ENCODE measurements at regions not wholly inside any gene's neighbourhood (a gene's known extent, or its start where the extent isn't known, plus 50 kb on each side); places are given as distances from the start of the nearest gene placed in this dataset.

DNA sequence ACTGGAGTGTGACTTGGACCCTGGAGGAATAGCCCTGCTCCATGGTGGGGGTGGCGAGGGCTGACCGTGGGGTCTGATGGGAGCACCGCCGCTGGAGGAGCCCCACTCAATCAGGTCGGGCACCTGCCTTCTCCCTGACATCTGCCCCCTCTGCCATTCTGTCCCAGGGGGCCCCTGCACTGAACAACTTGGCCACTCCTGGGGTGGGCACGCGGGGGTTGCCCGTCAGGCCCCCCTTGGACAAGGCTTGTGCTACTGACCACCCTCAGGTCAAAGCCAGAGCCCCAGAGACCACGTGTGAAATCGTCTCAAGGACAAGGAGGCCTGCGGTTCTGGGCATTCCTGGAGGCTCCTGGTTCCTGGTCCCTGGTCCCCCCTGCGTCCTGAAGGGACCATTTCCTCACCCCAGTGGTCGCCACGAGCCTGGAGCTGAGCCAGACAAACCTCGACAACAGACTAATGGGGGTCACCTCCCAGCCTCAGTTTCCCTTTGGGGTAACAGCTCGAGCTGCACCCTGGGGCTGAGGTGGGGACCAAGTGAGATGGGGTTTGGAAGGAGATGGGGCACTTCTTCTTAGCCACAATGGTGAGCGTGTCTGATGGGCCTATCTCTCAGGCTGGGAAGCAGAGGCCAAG is 73.4 kb upstream of the RNU6ATAC start:
- WGBS, 2 donors (ENCODE audit: extremely low coverage in 2 of 2, insufficient read length in 2 of 2, insufficient replicate concordance in 1 of 2) = no CpG with 5 or more reads among the region's 17 CpGs
- H2BK12ac ChIP-seq (ENCODE audit: low read length) = peak overlapping the region; percentile 2
- no peaks in the 10 kb centered on the region for H3K4me1 ChIP-seq (ENCODE audit: control insufficient read depth in 2 of 2, insufficient read depth in 1 of 2, low read depth in 1 of 2, low read length in 2 of 2)
- peaks cover 0 to 40% (median 0%) of the 10 kb centered on the region in 3 experiments for H3K27me3 ChIP-seq (ENCODE audit: control insufficient read depth in 3 of 3, insufficient read depth in 3 of 3, low read depth in 1 of 3, low read length in 3 of 3)
- no peaks in the 10 kb centered on the region for H3K36me3 ChIP-seq (replicated peaks in 1 of 2; ENCODE audit: control insufficient read depth in 2 of 2, insufficient read depth in 2 of 2, low read length in 2 of 2)
- H4K8ac ChIP-seq (ENCODE audit: low read depth, low read length) = no peak overlapping the region
- peak overlapping the region; percentile 67 for H2BK15ac ChIP-seq (ENCODE audit: low read length)
- H3K4ac ChIP-seq (ENCODE audit: low read length) = peak overlapping the region; percentile 53
- H2BK5ac ChIP-seq (ENCODE audit: low read length) = peak overlapping the region; percentile 53
- no peak overlapping the region for H3K14ac ChIP-seq (ENCODE audit: low read length)
- H3K79me1 ChIP-seq (ENCODE audit: low read depth, low read length) = peaks cover under 1% of the 10 kb centered on the region
- no peak overlapping the region for H2AFZ ChIP-seq (ENCODE audit: low read length)
- peak overlapping the region; percentile 44 for H3K9ac ChIP-seq (ENCODE audit: low read depth, low read length, poor library complexity)
- no peak overlapping the region for H2BK120ac ChIP-seq (ENCODE audit: low read depth, low read length)
- no peak overlapping the region for H3K23ac ChIP-seq (ENCODE audit: low read depth, low read length, poor library complexity)
- no peak overlapping the region for H3K27ac ChIP-seq (replicated peaks; ENCODE audit: low read length)
- H2AK5ac ChIP-seq (ENCODE audit: low read depth, low read length) = peak overlapping the region; percentile 92
- no peak overlapping the region for H3K4me2 ChIP-seq (ENCODE audit: insufficient read depth, low read length, poor library complexity, severe bottlenecking)
- no peak overlapping the region for H4K91ac ChIP-seq (ENCODE audit: low read depth, low read length, poor library complexity)
- peak overlapping the region; percentile 59 for H3K18ac ChIP-seq (ENCODE audit: low read length)
- peaks cover 0 to 2% of the 10 kb centered on the region in 2 donors for H3K9me3 ChIP-seq (replicated peaks in 1 of 2; ENCODE audit: control insufficient read depth in 2 of 2, insufficient read depth in 1 of 2, low read depth in 1 of 2, low read length in 2 of 2)
- DNase-seq (ENCODE audit: low spot score) = no peak
- no peak overlapping the region for H3K4me3 ChIP-seq (ENCODE audit: low read length in 2 of 2)

GRCh38 chr9:134239130-134239903 is 75.0 kb upstream of the RNU6ATAC start:
- Histone ChIP-seq H3K27ac (replicated peaks; ENCODE audit: low read length) (no peak overlapping the region), H4K91ac (ENCODE audit: low read depth, low read length, poor library complexity) (no peak overlapping the region), H3K9ac (ENCODE audit: low read depth, low read length, poor library complexity) (peak overlapping the region; percentile 9), H3K4me1 (ENCODE audit: control insufficient read depth in 2 of 2, insufficient read depth in 1 of 2, low read depth in 1 of 2, low read length in 2 of 2) (peaks cover 0 to 2% of the 10 kb centered on the region in 2 donors), H3K36me3 (replicated peaks in 1 of 2; ENCODE audit: control insufficient read depth in 2 of 2, insufficient read depth in 2 of 2, low read length in 2 of 2) (no peaks in the 10 kb centered on the region), H2BK5ac (ENCODE audit: low read length) (no peak overlapping the region), H2AFZ (ENCODE audit: low read length) (no peak overlapping the region), H3K14ac (ENCODE audit: low read length) (peak overlapping the region; percentile 9), H3K9me3 (replicated peaks in 1 of 2; ENCODE audit: control insufficient read depth in 2 of 2, insufficient read depth in 1 of 2, low read depth in 1 of 2, low read length in 2 of 2) (peaks cover 0 to 2% of the 10 kb centered on the region in 2 donors), H2BK12ac (ENCODE audit: low read length) (no peak overlapping the region), H3K4me2 (ENCODE audit: insufficient read depth, low read length, poor library complexity, severe bottlenecking) (no peak overlapping the region), H2BK120ac (ENCODE audit: low read depth, low read length) (no peak overlapping the region), H2BK15ac (ENCODE audit: low read length) (no peak overlapping the region), H3K4me3 (ENCODE audit: low read length in 2 of 2) (no peak overlapping the region), H3K18ac (ENCODE audit: low read length) (peak overlapping the region; percentile 69), H3K4ac (ENCODE audit: low read length) (no peak overlapping the region), H4K8ac (ENCODE audit: low read depth, low read length) (no peak overlapping the region), H3K23ac (ENCODE audit: low read depth, low read length, poor library complexity) (no peak overlapping the region), H2AK5ac (ENCODE audit: low read depth, low read length) (peak overlapping the region; percentile 0), H3K27me3 (ENCODE audit: control insufficient read depth in 3 of 3, insufficient read depth in 3 of 3, low read depth in 1 of 3, low read length in 3 of 3) (peaks cover 0 to 38% (median 0%) of the 10 kb centered on the region in 3 experiments), H3K79me1 (ENCODE audit: low read depth, low read length) (no peaks in the 10 kb centered on the region)
- no peak for DNase-seq (ENCODE audit: low spot score)
- WGBS, 2 donors (ENCODE audit: extremely low coverage in 2 of 2, insufficient read length in 2 of 2, insufficient replicate concordance in 1 of 2) = no CpG with 5 or more reads among the region's 29 CpGs

DNA sequence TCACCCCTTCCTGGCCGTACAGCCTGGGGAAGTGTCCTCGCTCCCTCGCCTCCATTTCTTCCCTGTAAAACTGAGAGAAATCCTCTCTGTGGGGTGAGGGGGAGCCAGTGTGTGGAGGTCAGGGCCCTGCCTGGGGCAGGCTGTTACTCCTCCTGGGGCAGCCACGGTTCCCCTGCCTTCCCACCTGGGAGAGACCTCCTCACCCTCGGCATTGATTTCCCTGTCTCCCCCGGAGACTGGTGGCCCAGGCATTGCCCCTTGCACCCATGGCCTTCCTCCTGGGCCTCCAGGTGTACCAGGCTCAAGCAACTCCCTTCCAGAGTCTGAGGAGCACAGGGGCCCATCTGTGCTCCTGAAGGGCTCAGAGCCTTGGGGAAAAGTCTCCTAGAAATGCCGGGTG is 75.6 kb upstream of the RNU6ATAC start:
- Histone ChIP-seq H3K4me2 (ENCODE audit: insufficient read depth, low read length, poor library complexity, severe bottlenecking) (no peak overlapping the region), H3K14ac (ENCODE audit: low read length) (peak overlapping the region; percentile 9), H3K4me3 (ENCODE audit: low read length in 2 of 2) (no peak overlapping the region), H2AK5ac (ENCODE audit: low read depth, low read length) (peak overlapping the region; percentile 0), H3K79me1 (ENCODE audit: low read depth, low read length) (no peaks in the 10 kb centered on the region), H2BK12ac (ENCODE audit: low read length) (peak overlapping the region; percentile 43), H3K9me3 (replicated peaks in 1 of 2; ENCODE audit: control insufficient read depth in 2 of 2, insufficient read depth in 1 of 2, low read depth in 1 of 2, low read length in 2 of 2) (peaks cover 0 to 2% of the 10 kb centered on the region in 2 donors), H3K4ac (ENCODE audit: low read length) (no peak overlapping the region), H3K27me3 (ENCODE audit: control insufficient read depth in 3 of 3, insufficient read depth in 3 of 3, low read depth in 1 of 3, low read length in 3 of 3) (peaks cover 0 to 38% (median 0%) of the 10 kb centered on the region in 3 experiments), H3K36me3 (replicated peaks in 1 of 2; ENCODE audit: control insufficient read depth in 2 of 2, insufficient read depth in 2 of 2, low read length in 2 of 2) (no peaks in the 10 kb centered on the region), H2BK5ac (ENCODE audit: low read length) (no peak overlapping the region), H2AFZ (ENCODE audit: low read length) (no peak overlapping the region), H3K27ac (replicated peaks; ENCODE audit: low read length) (no peak overlapping the region), H3K4me1 (ENCODE audit: control insufficient read depth in 2 of 2, insufficient read depth in 1 of 2, low read depth in 1 of 2, low read length in 2 of 2) (peaks cover 0 to 2% of the 10 kb centered on the region in 2 donors), H4K8ac (ENCODE audit: low read depth, low read length) (no peak overlapping the region), H3K23ac (ENCODE audit: low read depth, low read length, poor library complexity) (no peak overlapping the region), H2BK15ac (ENCODE audit: low read length) (no peak overlapping the region), H3K9ac (ENCODE audit: low read depth, low read length, poor library complexity) (no peak overlapping the region), H3K18ac (ENCODE audit: low read length) (no peak overlapping the region), H2BK120ac (ENCODE audit: low read depth, low read length) (no peak overlapping the region), H4K91ac (ENCODE audit: low read depth, low read length, poor library complexity) (no peak overlapping the region)
- no CpG with 5 or more reads among the region's 7 CpGs for WGBS, 2 donors (ENCODE audit: extremely low coverage in 2 of 2, insufficient read length in 2 of 2, insufficient replicate concordance in 1 of 2)
- no peak for DNase-seq (ENCODE audit: low spot score)

DNA sequence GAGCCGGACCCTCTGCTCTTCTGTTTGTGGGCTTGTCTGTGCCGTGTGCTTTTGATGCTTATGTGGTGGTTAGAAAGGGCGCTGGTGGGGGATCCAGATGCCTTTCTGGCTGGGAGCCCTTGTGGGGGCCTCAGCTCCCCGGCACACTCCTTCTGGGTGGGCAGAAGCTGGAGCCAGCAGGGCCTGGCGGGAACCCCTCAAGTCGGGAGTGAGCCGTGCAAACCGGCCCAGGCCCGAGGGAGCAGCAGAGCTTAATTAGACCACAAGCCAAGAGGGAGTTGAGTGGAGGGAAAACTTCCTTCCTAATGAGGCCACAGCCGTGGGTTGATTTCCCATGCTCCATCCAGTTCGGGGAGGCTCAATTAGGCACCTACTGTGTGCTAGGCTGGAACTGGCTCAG is 76.0 kb upstream of the RNU6ATAC start:
- no peak overlapping the region for H2AK5ac ChIP-seq (ENCODE audit: low read depth, low read length)
- H3K4me2 ChIP-seq (ENCODE audit: insufficient read depth, low read length, poor library complexity, severe bottlenecking) = no peak overlapping the region
- no peak overlapping the region for H3K4me3 ChIP-seq (ENCODE audit: low read length in 2 of 2)
- DNase-seq (ENCODE audit: low spot score) = no peak
- H4K91ac ChIP-seq (ENCODE audit: low read depth, low read length, poor library complexity) = no peak overlapping the region
- H4K8ac ChIP-seq (ENCODE audit: low read depth, low read length) = no peak overlapping the region
- peaks cover 0 to 38% (median 0%) of the 10 kb centered on the region in 3 experiments for H3K27me3 ChIP-seq (ENCODE audit: control insufficient read depth in 3 of 3, insufficient read depth in 3 of 3, low read depth in 1 of 3, low read length in 3 of 3)
- no peak overlapping the region for H3K4ac ChIP-seq (ENCODE audit: low read length)
- no peak overlapping the region for H2BK120ac ChIP-seq (ENCODE audit: low read depth, low read length)
- no peak overlapping the region for H3K14ac ChIP-seq (ENCODE audit: low read length)
- no peak overlapping the region for H3K27ac ChIP-seq (replicated peaks; ENCODE audit: low read length)
- no CpG with 5 or more reads among the region's 11 CpGs for WGBS, 2 donors (ENCODE audit: extremely low coverage in 2 of 2, insufficient read length in 2 of 2, insufficient replicate concordance in 1 of 2)
- H3K18ac ChIP-seq (ENCODE audit: low read length) = no peak overlapping the region
- no peak overlapping the region for H2BK15ac ChIP-seq (ENCODE audit: low read length)
- H2BK5ac ChIP-seq (ENCODE audit: low read length) = no peak overlapping the region
- H3K36me3 ChIP-seq (replicated peaks in 1 of 2; ENCODE audit: control insufficient read depth in 2 of 2, insufficient read depth in 2 of 2, low read length in 2 of 2) = no peaks in the 10 kb centered on the region
- H3K9me3 ChIP-seq (replicated peaks in 1 of 2; ENCODE audit: control insufficient read depth in 2 of 2, insufficient read depth in 1 of 2, low read depth in 1 of 2, low read length in 2 of 2) = peaks cover 0 to 2% of the 10 kb centered on the region in 2 donors
- peaks cover 0 to 2% of the 10 kb centered on the region in 2 donors for H3K4me1 ChIP-seq (ENCODE audit: control insufficient read depth in 2 of 2, insufficient read depth in 1 of 2, low read depth in 1 of 2, low read length in 2 of 2)
- no peak overlapping the region for H2AFZ ChIP-seq (ENCODE audit: low read length)
- no peak overlapping the region for H3K9ac ChIP-seq (ENCODE audit: low read depth, low read length, poor library complexity)
- H2BK12ac ChIP-seq (ENCODE audit: low read length) = no peak overlapping the region
- no peaks in the 10 kb centered on the region for H3K79me1 ChIP-seq (ENCODE audit: low read depth, low read length)
- H3K23ac ChIP-seq (ENCODE audit: low read depth, low read length, poor library complexity) = no peak overlapping the region
